Caco-2 (cell line): ENCODE measurements at regions not wholly inside any gene's neighbourhood (a gene's known extent, or its start where the extent isn't known, plus 50 kb on each side); places are given as distances from the start of the nearest gene placed in this dataset.

Experiments used
- BruUV-seq: library from RNA; stranded (reverse); fragments of 400-500 nt; replicated peaks from 2 replicates; lab custom pipeline; 2021; lab: Mats Ljungman, UMichigan
- CTCF ChIA-PET: fragments of 300-600 bp; sonication (Branson Sonifier 250); formaldehyde crosslinking; loops from one replicate; lab custom pipeline; 2022; ENCODE audit warnings: antibody characterized with exemption; lab: Charles Lee
- POLR2A ChIA-PET: fragments of 300-600 bp; sonication (Branson Sonifier 250); formaldehyde crosslinking; loops from one replicate; lab custom pipeline; 2022; ENCODE audit warnings: antibody characterized with exemption; lab: Charles Lee
- DNase-seq, 2 experiments: peaks; one replicate each; pipeline versions ENCODE4 v3.0.0 to v3.0.0-alpha.2; 2020 to 2022
- H3K27me3 ChIP-seq: replicated peaks from 2 replicates; pipeline ENCODE4 v1.6.0; 2011; ENCODE audit warnings: low read length; ENCODE audit not compliant: control insufficient read depth, insufficient read depth
- H3K36me3 ChIP-seq: 2 replicates; pipeline ENCODE4 v1.5.1; 2011; ENCODE audit warnings: low read length; ENCODE audit not compliant: control insufficient read depth, insufficient read depth
- H3K4me1 ChIP-seq: fragments of 250-450 bp; sonication (Bioruptor Pico); 2 replicates; pipeline ENCODE4 v1.5.1; 2020; ENCODE audit warnings: mild to moderate bottlenecking
- H3K4me3 ChIP-seq: 2 replicates; pipeline ENCODE4 v1.5.1; 2011; ENCODE audit warnings: low read depth, mild to moderate bottlenecking, control low read depth, low read length
- H3K9me3 ChIP-seq: fragments of 250-450 bp; sonication (Bioruptor Pico); 2 replicates; pipeline ENCODE4 v1.5.1; 2020; ENCODE audit warnings: mild to moderate bottlenecking, moderate library complexity
- H3K27ac Mint-ChIP-seq: one replicate; pipeline ENCODE4 v1.8.0; 2022; ENCODE audit warnings: mixed read lengths; ENCODE audit not compliant: unreplicated experiment
- H3K27me3 Mint-ChIP-seq: one replicate; pipeline ENCODE4 v1.8.0; 2022; ENCODE audit warnings: mixed read lengths; ENCODE audit not compliant: insufficient read depth, unreplicated experiment
- H3K36me3 Mint-ChIP-seq: one replicate; pipeline ENCODE4 v1.8.0; 2022; ENCODE audit warnings: mild to moderate bottlenecking, mixed read lengths; ENCODE audit not compliant: insufficient read depth, unreplicated experiment
- H3K4me1 Mint-ChIP-seq: one replicate; pipeline ENCODE4 v1.8.0; 2022; ENCODE audit warnings: low read depth, mixed read lengths; ENCODE audit not compliant: unreplicated experiment
- H3K4me3 Mint-ChIP-seq: one replicate; pipeline ENCODE4 v1.8.0; 2022; ENCODE audit warnings: mild to moderate bottlenecking, moderate library complexity, mixed read lengths; ENCODE audit not compliant: unreplicated experiment
- H3K9me3 Mint-ChIP-seq: one replicate; pipeline ENCODE4 v1.8.0; 2022; ENCODE audit warnings: mixed read lengths; ENCODE audit not compliant: unreplicated experiment
- CTCF ChIP-seq, 2 experiments: fragments of 200-600 bp in 1 of 2; IDR thresholded peaks; 1 replicate in 1 of 2; 2 replicates in 1 of 2; pipeline versions ENCODE4 v1.5.1 to v1.8.0; 2011 to 2022; ENCODE audit warnings: antibody characterized with exemption in 1 of 2, control low read depth in 1 of 2, inconsistent platforms in 1 of 2, low read depth in 1 of 2, low read length in 1 of 2, mild to moderate bottlenecking in 1 of 2, moderate library complexity in 1 of 2; ENCODE audit not compliant: insufficient read depth in 1 of 2, severe bottlenecking in 1 of 2, unreplicated experiment in 1 of 2
- intact Hi-C: fragments of 100-400 bp; cut with micrococcal nuclease; formaldehyde crosslinking; loops from one replicate; pipeline ENCODE4 v1.10.0; 2022; ENCODE audit not compliant: unreplicated experiment

- intact Hi-C loops = no loop called here
- CTCF ChIA-PET = no interaction called here
- H3K9me3 Mint-ChIP-seq = no peaks in the 10 kb centered on the region
These were observed 123.4 kb upstream of the LRRN1 start for GRCh38 chr3:3675801-3676200.

GRCh38 chr3:3675186-3675585, 124.0 kb upstream of the LRRN1 start:
- TF ChIP-seq CTCF (IDR thresholded peaks at IDR 0.05; ENCODE audit: insufficient read depth in 1 of 2, low read depth in 1 of 2, low read length in 1 of 2, severe bottlenecking in 1 of 2, unreplicated experiment in 1 of 2) = no peak
- Mint-ChIP-seq H3K4me1 (no peaks in the 10 kb centered on the region), H3K36me3 (no peaks in the 10 kb centered on the region), H3K27me3 (no peaks in the 10 kb centered on the region), H3K4me3 (no peak overlapping the region), H3K9me3 (no peaks in the 10 kb centered on the region), H3K27ac (no peak overlapping the region)
- CTCF ChIA-PET = no interaction called here
- Histone ChIP-seq H3K4me3 (no peak overlapping the region), H3K9me3 (no peaks in the 10 kb centered on the region), H3K27me3 (no peaks in the 10 kb centered on the region), H3K36me3 (no peaks in the 10 kb centered on the region), H3K4me1 (no peaks in the 10 kb centered on the region)
- intact Hi-C loops = no loop called here
- POLR2A ChIA-PET = no interaction called here
- DNase-seq = no peak
- no TSS peak for BruUV-seq

More at GRCh38 chr3:3675801-3676200, 123.4 kb upstream of the LRRN1 start:
- Histone ChIP-seq H3K9me3 (no peaks in the 10 kb centered on the region), H3K4me3 (no peak overlapping the region), H3K4me1 (no peaks in the 10 kb centered on the region), H3K27me3 (no peaks in the 10 kb centered on the region), H3K36me3 (no peaks in the 10 kb centered on the region)
- Mint-ChIP-seq H3K36me3 (no peaks in the 10 kb centered on the region), H3K4me3 (no peak overlapping the region), H3K27ac (no peak overlapping the region), H3K4me1 (no peaks in the 10 kb centered on the region), H3K27me3 (no peaks in the 10 kb centered on the region)
- BruUV-seq = no TSS peak
- POLR2A ChIA-PET = no interaction called here
- no peak for DNase-seq
- TF ChIP-seq CTCF (IDR thresholded peaks at IDR 0.05; ENCODE audit: insufficient read depth in 1 of 2, low read depth in 1 of 2, low read length in 1 of 2, severe bottlenecking in 1 of 2, unreplicated experiment in 1 of 2) = no peak

GRCh38 chr3:3666664-3667063, 132.6 kb upstream of the LRRN1 start:
- H3K4me3 Mint-ChIP-seq = no peak overlapping the region
- CTCF ChIA-PET = no interaction called here

More at GRCh38 chr3:3666664-3667063, 132.6 kb upstream of the LRRN1 start:
- Histone ChIP-seq H3K9me3 (no peaks in the 10 kb centered on the region), H3K27me3 (no peaks in the 10 kb centered on the region), H3K36me3 (no peaks in the 10 kb centered on the region), H3K4me1 (no peaks in the 10 kb centered on the region), H3K4me3 (no peak overlapping the region)
- Mint-ChIP-seq H3K27me3 (no peaks in the 10 kb centered on the region), H3K36me3 (no peaks in the 10 kb centered on the region), H3K27ac (no peak overlapping the region), H3K4me1 (no peaks in the 10 kb centered on the region), H3K9me3 (peaks cover 11% of the 10 kb centered on the region)
- BruUV-seq = no TSS peak
- no peak for TF ChIP-seq CTCF (IDR thresholded peaks at IDR 0.05; ENCODE audit: insufficient read depth in 1 of 2, low read depth in 1 of 2, low read length in 1 of 2, severe bottlenecking in 1 of 2, unreplicated experiment in 1 of 2)
- POLR2A ChIA-PET = no interaction called here
- no peak for DNase-seq
- intact Hi-C loops = no loop called here
